ENCODE measurements at regions not wholly inside any gene's neighbourhood (a gene's known extent, or its start where the extent isn't known, plus 50 kb on each side); places are given as distances from the start of the nearest gene placed in this dataset.

- no peak overlapping the region for H3K4me3 ChIP-seq (replicated peaks in 1 of 4; ENCODE audit: control extremely low read depth in 1 of 4, insufficient read depth in 1 of 4, low read depth in 3 of 4, low read length in 4 of 4)
- H3K27me3 ChIP-seq (ENCODE audit: control insufficient read depth, insufficient read depth, low read length), result no peaks in the 10 kb centered on the region
- no peak overlapping the region for H3K27ac ChIP-seq (ENCODE audit: insufficient read depth, low read length)
- no peaks in the 10 kb centered on the region for H3K36me3 ChIP-seq (ENCODE audit: control insufficient read depth, insufficient read depth, low read length)
- no peak for DNase-seq (ENCODE audit: low read depth in 2 of 2)
- no peaks in the 10 kb centered on the region for H3K79me2 ChIP-seq (ENCODE audit: control insufficient read depth, insufficient read depth, low read length)
- H3K4me2 ChIP-seq (ENCODE audit: extremely low read depth, insufficient read depth, low read length), result no peak overlapping the region
- no peak for TF ChIP-seq CTCF (conservative IDR thresholded peaks at IDR 0.05 in 1 of 2, IDR thresholded peaks at IDR 0.05 in 1 of 2; ENCODE audit: low read depth in 1 of 2, low read length in 2 of 2)
- no peak for TF ChIP-seq EZH2 (IDR thresholded peaks at IDR 0.05; ENCODE audit: low read length, missing control alignments)
- H4K20me1 ChIP-seq (ENCODE audit: control insufficient read depth, extremely low read depth, insufficient read depth, low read length), result no peaks in the 10 kb centered on the region
- no peak overlapping the region for H2AFZ ChIP-seq (ENCODE audit: low read length)
- no peaks in the 10 kb centered on the region for H3K9me3 ChIP-seq (ENCODE audit: control insufficient read depth, insufficient read depth, low read depth, low read length)
- no peak overlapping the region for H3K9ac ChIP-seq (ENCODE audit: insufficient read depth, low read length)
- H3K4me1 ChIP-seq (ENCODE audit: control insufficient read depth, extremely low read depth, insufficient read depth, low read length), result no peaks in the 10 kb centered on the region
Measured at GRCh38 chr4:35423104-35423503, 821.2 kb downstream of the ARAP2 start.

GRCh38 chr4:35447474-35447873 is 796.8 kb downstream of the ARAP2 start:
- no peak for DNase-seq (ENCODE audit: low read depth in 2 of 2)
- H3K9ac ChIP-seq (ENCODE audit: insufficient read depth, low read length), result no peak overlapping the region

GRCh38 chr4:35459045-35459444 is 785.3 kb downstream of the ARAP2 start:
- H2AFZ ChIP-seq (ENCODE audit: low read length), result no peak overlapping the region

More at GRCh38 chr4:35447474-35447873, 796.8 kb downstream of the ARAP2 start:
- Histone ChIP-seq H3K4me1 (ENCODE audit: control insufficient read depth, extremely low read depth, insufficient read depth, low read length) (no peaks in the 10 kb centered on the region), H3K4me3 (replicated peaks in 1 of 4; ENCODE audit: control extremely low read depth in 1 of 4, insufficient read depth in 1 of 4, low read depth in 3 of 4, low read length in 4 of 4) (no peak overlapping the region), H3K9me3 (ENCODE audit: control insufficient read depth, insufficient read depth, low read depth, low read length) (no peaks in the 10 kb centered on the region), H3K36me3 (ENCODE audit: control insufficient read depth, insufficient read depth, low read length) (no peaks in the 10 kb centered on the region), H3K79me2 (ENCODE audit: control insufficient read depth, insufficient read depth, low read length) (no peaks in the 10 kb centered on the region), H4K20me1 (ENCODE audit: control insufficient read depth, extremely low read depth, insufficient read depth, low read length) (no peaks in the 10 kb centered on the region), H2AFZ (ENCODE audit: low read length) (no peak overlapping the region), H3K27ac (ENCODE audit: insufficient read depth, low read length) (no peak overlapping the region), H3K27me3 (ENCODE audit: control insufficient read depth, insufficient read depth, low read length) (no peaks in the 10 kb centered on the region), H3K4me2 (ENCODE audit: extremely low read depth, insufficient read depth, low read length) (no peak overlapping the region)
- TF ChIP-seq EZH2 (IDR thresholded peaks at IDR 0.05; ENCODE audit: low read length, missing control alignments) (no peak), CTCF (conservative IDR thresholded peaks at IDR 0.05 in 1 of 2, IDR thresholded peaks at IDR 0.05 in 1 of 2; ENCODE audit: low read depth in 1 of 2, low read length in 2 of 2) (no peak)

More at GRCh38 chr4:35459045-35459444, 785.3 kb downstream of the ARAP2 start:
- DNase-seq (ENCODE audit: low read depth in 2 of 2), result no peak
- TF ChIP-seq CTCF (conservative IDR thresholded peaks at IDR 0.05 in 1 of 2, IDR thresholded peaks at IDR 0.05 in 1 of 2; ENCODE audit: low read depth in 1 of 2, low read length in 2 of 2), result no peak
- no peak for TF ChIP-seq EZH2 (IDR thresholded peaks at IDR 0.05; ENCODE audit: low read length, missing control alignments)
- Histone ChIP-seq H3K27me3 (ENCODE audit: control insufficient read depth, insufficient read depth, low read length) (no peaks in the 10 kb centered on the region), H3K9ac (ENCODE audit: insufficient read depth, low read length) (no peak overlapping the region), H4K20me1 (ENCODE audit: control insufficient read depth, extremely low read depth, insufficient read depth, low read length) (no peaks in the 10 kb centered on the region), H3K4me1 (ENCODE audit: control insufficient read depth, extremely low read depth, insufficient read depth, low read length) (no peaks in the 10 kb centered on the region), H3K4me2 (ENCODE audit: extremely low read depth, insufficient read depth, low read length) (no peak overlapping the region), H3K36me3 (ENCODE audit: control insufficient read depth, insufficient read depth, low read length) (no peaks in the 10 kb centered on the region), H3K4me3 (replicated peaks in 1 of 4; ENCODE audit: control extremely low read depth in 1 of 4, insufficient read depth in 1 of 4, low read depth in 3 of 4, low read length in 4 of 4) (no peak overlapping the region), H3K9me3 (ENCODE audit: control insufficient read depth, insufficient read depth, low read depth, low read length) (no peaks in the 10 kb centered on the region), H3K79me2 (ENCODE audit: control insufficient read depth, insufficient read depth, low read length) (no peaks in the 10 kb centered on the region), H3K27ac (ENCODE audit: insufficient read depth, low read length) (no peak overlapping the region)

Data from fibroblast of lung (primary cell).